Keratinocyte (primary cell): ENCODE measurements at regions not wholly inside any gene's neighbourhood (a gene's known extent, or its start where the extent isn't known, plus 50 kb on each side); places are given as distances from the start of the nearest gene placed in this dataset.

Experiments
- DNase-seq: peaks from one replicate; pipeline ENCODE4 v3.0.0-alpha.2; 2011; ENCODE audit warnings: low read depth, missing footprints, low spot score
- FAIRE-seq: peaks from 2 replicates; lab custom pipeline; 2011; peaks lifted over from hg19 to GRCh38; lab: Jason Lieb, UNC
- H2AFZ ChIP-seq: 2 replicates; pipeline ENCODE4 v1.6.0; 2012; ENCODE audit warnings: low read length, control low read depth, inconsistent platforms; ENCODE audit not compliant: control insufficient read depth
- H3K27ac ChIP-seq: 2 replicates; pipeline ENCODE4 v1.5.1; 2011; ENCODE audit warnings: low read length; ENCODE audit not compliant: control insufficient read depth, insufficient read depth
- H3K27me3 ChIP-seq: 3 replicates; pipeline ENCODE4 v1.6.0; 2011; ENCODE audit warnings: low read length; ENCODE audit not compliant: control insufficient read depth, insufficient read depth; ENCODE audit errors: extremely low read depth
- H3K36me3 ChIP-seq, 2 experiments: 2 replicates in 1 of 2; 3 replicates in 1 of 2; pipeline ENCODE4 v1.5.1; 2011; ENCODE audit warnings: low read length in 2 of 2, mild to moderate bottlenecking in 1 of 2; ENCODE audit not compliant: control insufficient read depth in 2 of 2, insufficient read depth in 2 of 2; ENCODE audit errors: extremely low read depth in 1 of 2
- H3K4me1 ChIP-seq: 3 replicates; pipeline ENCODE4 v1.5.1; 2011; ENCODE audit warnings: low read length; ENCODE audit not compliant: control insufficient read depth, insufficient read depth; ENCODE audit errors: extremely low read depth
- H3K4me2 ChIP-seq: 3 replicates; pipeline ENCODE4 v1.6.0; 2011; ENCODE audit warnings: low read depth, low read length; ENCODE audit not compliant: control insufficient read depth, insufficient read depth; ENCODE audit errors: extremely low read depth
- H3K4me3 ChIP-seq, 3 experiments: fragments of 200-600 bp in 1 of 3; sonication (generic) in 1 of 3; 2 replicates in 2 of 3; 3 replicates in 1 of 3; pipeline ENCODE4 v1.5.1; 2011 to 2016; ENCODE audit warnings: low read length in 3 of 3, mild to moderate bottlenecking in 3 of 3, control low read depth in 2 of 3, inconsistent platforms in 1 of 3, low read depth in 1 of 3, mixed read lengths in 1 of 3, mixed run types in 1 of 3, moderate library complexity in 1 of 3; ENCODE audit not compliant: control insufficient read depth in 2 of 3, insufficient read depth in 2 of 3; ENCODE audit errors: extremely low read depth in 1 of 3
- H3K79me2 ChIP-seq: 2 replicates; pipeline ENCODE4 v1.6.0; 2012; ENCODE audit warnings: low read length; ENCODE audit not compliant: control insufficient read depth, insufficient read depth
- H3K9ac ChIP-seq: 3 replicates; pipeline ENCODE4 v1.6.0; 2011; ENCODE audit warnings: low read length; ENCODE audit not compliant: control insufficient read depth, insufficient read depth; ENCODE audit errors: extremely low read depth
- H3K9me1 ChIP-seq: 3 replicates; pipeline ENCODE4 v1.6.0; 2011; ENCODE audit warnings: low read length; ENCODE audit not compliant: control insufficient read depth, insufficient read depth; ENCODE audit errors: extremely low read depth
- H3K9me3 ChIP-seq: 2 replicates; pipeline ENCODE4 v1.5.1; 2012; ENCODE audit warnings: low read depth, low read length; ENCODE audit not compliant: control insufficient read depth
- H4K20me1 ChIP-seq: 3 replicates; pipeline ENCODE4 v1.6.0; 2011; ENCODE audit warnings: low read length; ENCODE audit not compliant: control insufficient read depth, insufficient read depth; ENCODE audit errors: extremely low read depth
- CTCF ChIP-seq, 3 experiments: IDR thresholded peaks in 1 of 3; conservative IDR thresholded peaks in 1 of 3; optimal IDR thresholded peaks in 1 of 3; 2 replicates in 2 of 3; 3 replicates in 1 of 3; pipeline versions ENCODE3 to v1.5.1; 2011; ENCODE audit warnings: low read length in 3 of 3, mild to moderate bottlenecking in 3 of 3, moderate library complexity in 2 of 3, control low read depth in 1 of 3, inconsistent platforms in 1 of 3; ENCODE audit not compliant: insufficient read depth in 2 of 3; ENCODE audit errors: extremely low read depth in 1 of 3
- EZH2 ChIP-seq: IDR thresholded peaks from one replicate; pipeline ENCODE4 v1.6.1; 2012; ENCODE audit warnings: inconsistent platforms, mild to moderate bottlenecking, low read length, moderate library complexity
- dilution Hi-C: fragments of 300-500 bp; cut with MboI; formaldehyde crosslinking; loops from one replicate; pipeline ENCODE4 v1.7.0; 2020; ENCODE audit warnings: low sequenced_read_pairs; ENCODE audit not compliant: extremely low pct_ligation_motif_present

- H3K79me2 ChIP-seq, result no peaks in the 10 kb centered on the region
These were observed 455.1 kb downstream of the BTG1 start for GRCh38 chr12:91690531-91690930.

GRCh38 chr12:91687052-91688017 is 458.3 kb downstream of the BTG1 start:
- Histone ChIP-seq H3K4me1 (no peaks in the 10 kb centered on the region), H3K4me2 (no peak overlapping the region), H3K36me3 (no peaks in the 10 kb centered on the region), H3K9me1 (no peaks in the 10 kb centered on the region), H3K27ac (no peak overlapping the region), H2AFZ (no peak overlapping the region), H3K9ac (no peak overlapping the region), H4K20me1 (no peaks in the 10 kb centered on the region), H3K4me3 (no peak overlapping the region), H3K9me3 (no peaks in the 10 kb centered on the region), H3K79me2 (no peaks in the 10 kb centered on the region), H3K27me3 (no peaks in the 10 kb centered on the region)
- DNase-seq (no peak), FAIRE-seq (no peak)
- no peak for TF ChIP-seq EZH2
- TF ChIP-seq CTCF (optimal IDR thresholded peaks at IDR 0.05 in 1 of 3, IDR thresholded peaks at IDR 0.05 in 1 of 3, conservative IDR thresholded peaks at IDR 0.05 in 1 of 3; ENCODE audit: extremely low read depth in 1 of 3, insufficient read depth in 2 of 3, low read length in 3 of 3), result no peak
- dilution Hi-C loops, result no loop called here

More at GRCh38 chr12:91690531-91690930, 455.1 kb downstream of the BTG1 start:
- H3K9me1 ChIP-seq, result no peaks in the 10 kb centered on the region
- H4K20me1 ChIP-seq, result no peaks in the 10 kb centered on the region
- no peaks in the 10 kb centered on the region for H3K27me3 ChIP-seq
- no peak overlapping the region for H2AFZ ChIP-seq
- H3K4me3 ChIP-seq, result no peak overlapping the region
- no peak for TF ChIP-seq CTCF (optimal IDR thresholded peaks at IDR 0.05 in 1 of 3, IDR thresholded peaks at IDR 0.05 in 1 of 3, conservative IDR thresholded peaks at IDR 0.05 in 1 of 3; ENCODE audit: extremely low read depth in 1 of 3, insufficient read depth in 2 of 3, low read length in 3 of 3)
- no peak for TF ChIP-seq EZH2
- H3K9ac ChIP-seq, result no peak overlapping the region
- H3K4me2 ChIP-seq, result no peak overlapping the region
- no peak for FAIRE-seq
- dilution Hi-C loops, result no loop called here
- no peaks in the 10 kb centered on the region for H3K36me3 ChIP-seq
- no peak for DNase-seq
- H3K9me3 ChIP-seq, result no peaks in the 10 kb centered on the region
- H3K27ac ChIP-seq, result no peak overlapping the region
- H3K4me1 ChIP-seq, result no peaks in the 10 kb centered on the region
